Ramos (cell line): ENCODE measurements at regions not wholly inside any gene's neighbourhood (a gene's known extent, or its start where the extent isn't known, plus 50 kb on each side); places are given as distances from the start of the nearest gene placed in this dataset.

ENCODE experiments used
- in situ Hi-C: fragments of 300-500 bp; cut with MboI; formaldehyde crosslinking; loops from one replicate; pipeline ENCODE4 v1.14.3; 2022; ENCODE audit warnings: low sequenced_read_pairs; ENCODE audit not compliant: unreplicated experiment

DNA sequence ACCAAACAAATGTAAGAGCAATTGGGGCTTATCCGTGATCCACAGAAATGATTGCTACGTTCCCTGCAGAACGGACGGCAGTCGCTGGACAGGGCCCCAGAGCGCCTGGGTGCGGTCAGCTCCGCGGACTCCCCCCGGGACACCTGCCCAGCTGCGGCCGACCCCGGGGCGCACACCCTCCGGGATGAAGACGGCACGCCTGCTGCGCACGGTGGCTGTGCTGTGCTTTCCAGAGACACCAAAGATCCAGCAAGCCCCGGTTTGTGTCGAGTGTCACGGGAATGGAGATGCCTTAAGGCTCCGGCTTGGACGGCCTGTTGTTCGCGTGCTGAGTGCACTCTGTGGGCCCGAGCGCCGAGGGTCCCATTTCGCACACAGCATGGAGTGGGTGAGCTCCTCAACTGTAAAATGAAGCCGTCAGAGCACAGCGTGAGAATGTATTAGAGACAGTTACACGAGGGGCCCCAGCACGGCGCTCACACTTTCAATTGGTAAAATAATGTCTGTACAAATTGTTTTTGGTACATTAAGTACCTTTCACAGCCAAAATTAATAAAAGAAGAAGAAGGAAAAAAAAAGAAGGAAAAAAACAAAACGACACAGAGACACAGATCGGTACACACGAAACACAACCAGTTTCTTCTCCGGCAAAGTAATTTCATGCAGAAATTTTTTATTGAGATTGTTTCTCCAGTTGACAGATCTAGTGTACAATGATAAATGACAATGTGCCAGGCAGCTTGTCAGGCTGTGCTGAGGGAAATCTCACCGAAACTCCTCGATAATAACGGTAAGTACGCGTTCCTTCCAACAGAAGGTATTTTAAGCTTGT lies 615.8 kb upstream of the SALL3 start:
- in situ Hi-C loops: no loop called here

DNA sequence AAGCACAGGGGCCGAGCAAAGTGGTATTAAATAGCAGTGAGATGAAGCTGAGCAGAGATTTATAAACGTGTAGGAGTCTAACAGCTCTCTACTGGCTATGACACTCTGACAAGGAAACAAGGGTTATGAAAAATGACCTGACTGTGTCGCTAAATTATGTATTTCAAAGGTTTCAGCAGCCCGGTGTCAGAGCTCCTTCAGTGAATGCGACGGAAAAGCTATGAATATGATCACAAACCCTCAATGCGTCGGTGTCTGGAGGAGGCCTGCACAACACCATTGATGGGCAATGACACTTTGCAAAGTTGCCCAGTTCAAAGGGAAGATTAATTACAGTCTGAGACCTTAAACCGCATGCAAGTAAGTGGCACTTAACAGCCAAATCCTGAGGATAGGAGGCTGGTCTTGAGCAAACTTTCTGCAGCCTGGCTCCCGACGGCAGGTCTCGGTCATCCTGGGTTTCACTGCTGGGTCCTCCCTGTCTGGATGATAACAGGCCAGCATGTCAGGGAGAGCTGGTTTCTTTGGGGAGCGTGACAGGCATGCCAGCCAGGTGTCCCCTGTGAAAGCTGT lies 615.1 kb upstream of the SALL3 start:
- in situ Hi-C loops: no loop called here

DNA sequence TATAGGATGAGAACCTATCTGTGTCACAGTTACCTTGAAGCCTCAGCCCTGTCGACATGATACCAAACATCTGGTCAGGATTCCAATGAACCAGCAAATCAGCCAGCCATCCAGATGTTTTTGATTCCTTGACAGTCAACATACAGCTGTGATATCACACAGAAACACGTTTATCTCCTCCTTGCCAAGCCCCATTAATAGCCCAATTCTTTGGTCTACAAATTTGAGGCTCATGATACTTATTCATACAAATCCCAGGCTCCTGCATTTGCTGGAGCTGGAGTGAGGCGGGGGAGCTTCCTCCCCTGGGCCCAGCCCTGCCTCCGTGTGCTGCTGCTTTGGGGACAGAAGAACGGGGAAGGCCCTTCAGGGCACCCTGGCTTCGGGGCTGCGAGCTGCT lies 611.6 kb upstream of the SALL3 start:
- in situ Hi-C loops: no loop called here

DNA sequence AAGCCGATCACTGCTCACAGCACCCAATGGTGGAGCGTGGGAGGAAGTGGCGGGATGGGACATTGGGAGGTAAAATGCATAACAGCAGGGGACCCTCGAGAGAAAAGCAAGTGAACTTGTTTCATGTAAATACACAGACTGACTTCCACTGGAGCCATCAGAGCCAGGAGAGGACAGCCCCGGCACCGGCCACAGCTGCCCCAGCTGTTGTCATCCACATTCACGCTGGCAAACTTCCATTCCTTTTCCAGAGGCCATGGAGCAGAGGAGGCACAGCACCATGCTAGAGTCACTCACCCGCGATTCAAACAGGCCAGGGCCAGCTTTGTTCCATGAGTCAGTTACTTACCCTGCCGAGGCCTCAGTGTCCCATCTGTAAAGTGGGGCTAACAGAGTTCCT lies 610.9 kb upstream of the SALL3 start:
- in situ Hi-C loops: no loop called here

DNA sequence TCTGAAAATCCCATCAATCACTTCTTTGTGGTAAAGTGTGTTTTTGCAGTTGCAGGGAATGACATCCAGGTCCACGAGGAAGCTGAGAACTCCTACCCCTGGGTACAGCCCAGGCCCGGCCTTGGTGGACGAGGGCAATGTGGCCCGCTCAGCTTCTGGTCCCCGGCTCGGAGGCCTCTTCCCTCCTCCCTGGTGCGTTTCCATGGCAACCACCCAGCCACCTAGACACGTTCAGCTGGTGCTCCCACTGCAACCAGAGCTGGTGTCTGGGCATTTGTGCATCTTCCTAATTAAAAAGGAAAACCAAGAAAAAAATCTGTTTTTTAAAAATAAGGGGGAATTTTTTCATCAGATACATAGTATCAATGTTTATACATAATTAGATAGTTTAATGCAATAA lies 603.6 kb upstream of the SALL3 start:
- in situ Hi-C loops: no loop called here

DNA sequence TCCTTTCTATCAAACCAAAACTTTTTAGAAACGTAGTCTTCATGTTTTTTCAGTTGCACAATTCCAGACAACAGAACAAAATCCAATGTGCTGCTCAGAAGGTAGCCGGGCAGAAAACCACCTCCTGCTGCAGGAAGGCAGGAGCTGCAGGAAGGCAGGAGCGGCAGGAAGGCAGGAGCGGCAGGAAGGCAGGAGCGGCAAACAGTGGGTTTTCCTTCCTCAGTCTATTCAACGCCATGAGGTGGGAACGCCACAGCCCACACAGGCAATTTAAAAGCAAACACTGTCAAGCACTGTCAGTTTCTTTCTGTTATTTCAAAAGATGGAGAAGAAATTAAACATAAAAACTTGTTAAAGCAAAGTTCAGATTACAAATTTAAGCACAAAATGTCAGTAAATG lies 601.2 kb upstream of the SALL3 start:
- in situ Hi-C loops: no loop called here

DNA sequence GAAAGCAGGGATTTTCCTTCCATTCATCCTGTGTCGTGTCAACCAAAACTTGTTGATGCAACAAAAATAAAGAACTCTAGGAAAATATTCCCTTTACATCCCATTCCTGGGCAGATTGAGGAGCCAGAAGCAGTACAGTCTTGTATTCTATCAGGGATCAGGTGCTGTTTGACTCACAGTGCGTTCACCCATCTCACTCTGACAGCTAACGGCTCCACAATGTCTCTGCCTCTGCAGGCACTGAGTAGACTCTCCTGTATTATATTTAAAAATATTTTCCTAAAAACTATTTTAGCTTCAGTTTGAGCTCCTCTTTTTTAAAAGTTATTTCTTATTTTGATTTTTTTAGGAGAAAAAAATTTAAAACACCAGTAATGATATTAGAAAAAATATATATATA lies 600.6 kb upstream of the SALL3 start:
- in situ Hi-C loops: no loop called here

DNA sequence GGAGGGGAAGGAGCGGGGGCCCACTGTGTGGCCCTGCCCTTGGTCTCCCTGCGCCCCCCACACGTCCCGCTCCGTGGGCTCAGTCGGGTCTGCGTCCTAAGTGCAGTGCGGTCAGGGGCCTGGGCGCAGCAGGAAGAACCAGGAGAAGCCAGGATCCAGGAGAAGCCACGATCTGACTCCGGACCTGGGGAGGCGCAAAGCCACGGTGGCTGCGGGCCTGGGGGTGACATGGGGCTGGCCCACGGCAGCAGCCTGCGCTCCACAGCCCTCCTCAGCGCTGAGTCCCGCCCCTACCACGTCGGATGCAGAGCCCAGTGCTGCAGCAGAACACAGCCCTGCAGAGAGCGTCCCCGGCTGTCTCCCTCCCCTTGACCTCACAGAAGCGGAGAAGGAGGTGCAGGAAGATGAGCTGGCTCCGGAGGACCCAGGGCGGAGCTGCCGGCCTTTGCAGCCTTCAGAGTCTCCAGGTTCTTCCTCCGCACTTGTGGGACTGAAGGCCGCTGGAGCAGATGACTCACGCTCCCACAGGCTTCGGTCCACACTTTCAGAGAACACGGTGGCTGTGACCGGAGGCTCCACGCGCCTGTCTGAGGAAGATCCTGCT lies 589.2 kb upstream of the SALL3 start:
- in situ Hi-C loops: no loop called here

DNA sequence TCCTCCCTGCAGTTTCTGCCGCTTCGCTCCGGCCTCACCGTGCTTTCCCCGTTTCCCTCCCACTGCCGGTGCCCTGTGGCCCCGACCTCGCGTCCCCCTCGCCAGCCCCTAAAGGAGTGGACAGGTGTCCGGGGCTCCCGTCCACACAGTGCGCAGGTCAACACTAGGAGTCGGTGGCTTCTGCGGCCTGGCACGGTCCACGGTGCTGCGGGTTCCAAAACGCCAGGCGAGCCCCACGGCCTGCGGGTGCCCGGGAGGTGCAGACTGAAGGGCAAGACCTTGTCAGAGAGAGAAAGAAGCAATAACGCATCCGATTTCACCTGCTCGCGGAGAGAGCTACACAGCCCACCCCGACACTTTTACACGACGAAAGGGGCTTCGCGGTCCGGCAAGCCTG lies 588.7 kb upstream of the SALL3 start:
- in situ Hi-C loops: no loop called here

DNA sequence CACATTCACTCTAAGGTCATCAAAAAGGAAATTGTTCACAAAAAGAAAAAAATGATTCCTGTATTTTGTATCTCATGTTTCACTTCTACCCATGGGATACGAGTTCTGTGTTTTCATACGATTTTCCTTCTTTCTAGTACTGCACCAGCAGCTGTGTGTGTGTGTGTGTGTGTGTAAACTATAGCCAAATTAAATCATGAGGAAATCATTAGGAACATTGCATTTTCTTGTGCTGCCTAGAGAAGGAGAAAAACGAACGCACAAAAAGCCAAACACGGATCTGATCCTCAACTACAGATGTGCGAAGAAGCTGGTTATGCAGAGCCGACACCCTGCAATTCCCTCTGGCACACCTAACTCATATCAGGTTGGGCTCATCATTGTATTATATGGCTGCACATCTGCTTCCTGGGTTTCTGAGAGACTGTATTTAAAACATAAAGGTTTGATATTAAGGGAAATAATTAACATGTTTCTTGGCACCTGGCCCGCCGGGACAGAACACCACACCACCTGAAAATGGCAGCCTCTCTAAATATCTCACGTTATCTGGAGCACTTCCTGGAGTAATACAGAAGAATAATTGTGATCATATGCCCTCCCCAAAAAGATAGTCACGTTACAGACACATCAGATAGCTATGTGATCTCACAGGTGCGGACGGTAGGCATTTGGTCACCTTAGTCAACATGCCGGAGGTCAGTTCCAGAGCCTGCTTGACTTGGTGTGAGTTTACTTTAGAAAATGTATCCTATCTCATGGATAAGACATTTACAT lies 586.3 kb upstream of the SALL3 start:
- in situ Hi-C loops: no loop called here

DNA sequence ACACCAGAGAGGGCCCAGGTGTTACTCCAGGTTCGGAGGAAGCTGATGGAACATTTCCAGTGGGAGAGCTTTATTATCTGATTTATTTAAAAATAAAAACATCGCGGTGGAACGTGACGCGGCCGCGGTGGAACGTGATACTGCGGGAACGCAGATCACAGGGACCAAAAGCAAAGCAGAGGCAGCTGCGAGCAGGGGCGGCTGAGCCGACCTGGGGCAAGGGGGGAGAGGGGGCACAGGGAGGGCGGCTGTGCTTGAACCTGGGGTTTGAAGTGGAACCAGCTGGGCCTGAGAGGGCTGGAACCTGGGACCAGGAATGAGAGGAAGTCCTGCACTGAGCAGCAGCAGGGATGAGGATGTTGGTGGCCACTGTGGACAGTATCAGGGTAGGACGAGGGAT lies 583.5 kb upstream of the SALL3 start:
- in situ Hi-C loops: no loop called here

DNA sequence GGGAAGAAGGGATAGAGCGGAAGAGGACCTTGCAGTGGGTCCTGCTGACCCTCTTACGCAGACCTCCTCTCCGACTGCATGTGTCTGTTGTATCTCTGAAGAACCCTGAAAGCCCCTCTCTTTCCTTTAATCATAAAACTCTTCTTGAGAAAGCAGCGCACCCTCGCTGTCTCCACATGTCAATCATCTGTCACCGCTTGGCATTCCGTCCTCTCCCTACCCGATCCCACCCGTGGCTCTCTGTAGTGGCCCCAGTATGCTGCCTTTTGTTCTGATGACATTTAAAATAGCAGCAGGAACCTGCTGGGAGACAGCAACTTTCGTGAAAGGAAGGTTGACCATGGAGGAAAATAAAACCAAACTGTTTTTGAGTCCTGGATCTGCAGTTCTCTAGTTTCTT lies 582.9 kb upstream of the SALL3 start:
- in situ Hi-C loops: no loop called here

DNA sequence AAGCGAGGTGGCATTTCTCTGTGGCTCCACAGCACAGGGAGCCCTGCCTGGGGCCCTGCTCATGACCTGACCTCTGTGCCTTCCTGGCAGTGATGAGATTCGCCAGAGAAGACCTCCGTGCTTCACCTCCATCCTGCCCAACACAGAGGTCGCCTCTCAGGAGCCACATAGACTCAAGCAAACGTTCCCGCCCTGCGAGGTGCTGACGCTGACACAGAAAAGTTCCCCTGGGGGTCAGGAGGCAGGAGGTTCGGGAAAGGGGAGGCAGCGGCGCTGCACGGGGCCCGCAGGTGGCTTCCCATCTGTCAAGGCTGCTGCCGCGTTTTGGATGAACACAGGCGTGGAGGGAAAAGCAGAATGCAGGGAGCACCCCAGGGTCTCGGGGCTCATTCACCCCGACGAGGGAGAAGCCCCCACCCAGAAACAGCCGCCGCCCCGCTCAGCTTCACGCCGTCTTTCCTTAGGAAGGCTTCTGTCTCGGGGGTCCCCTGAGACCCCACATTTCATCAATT lies 579.6 kb upstream of the SALL3 start:
- in situ Hi-C loops: no loop called here

DNA sequence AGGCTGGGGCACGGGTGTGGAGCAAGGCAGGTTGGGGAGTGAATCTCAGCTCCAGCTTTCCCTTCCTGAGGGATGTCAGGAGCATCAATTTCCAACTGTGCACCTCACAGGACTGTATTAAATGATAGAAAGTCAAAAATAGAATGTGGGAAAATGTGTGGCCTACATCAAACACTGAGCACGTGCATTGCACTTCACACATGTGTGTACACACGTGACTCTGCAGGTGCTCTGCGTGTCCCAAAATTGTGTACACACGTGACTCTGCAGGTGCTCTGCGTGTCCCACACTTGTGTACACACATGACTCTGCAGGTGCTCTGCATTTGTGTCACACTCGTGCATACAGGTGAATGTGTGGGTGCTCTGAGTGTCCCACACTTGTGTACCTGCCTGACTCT lies 577.2 kb upstream of the SALL3 start:
- in situ Hi-C loops: no loop called here

DNA sequence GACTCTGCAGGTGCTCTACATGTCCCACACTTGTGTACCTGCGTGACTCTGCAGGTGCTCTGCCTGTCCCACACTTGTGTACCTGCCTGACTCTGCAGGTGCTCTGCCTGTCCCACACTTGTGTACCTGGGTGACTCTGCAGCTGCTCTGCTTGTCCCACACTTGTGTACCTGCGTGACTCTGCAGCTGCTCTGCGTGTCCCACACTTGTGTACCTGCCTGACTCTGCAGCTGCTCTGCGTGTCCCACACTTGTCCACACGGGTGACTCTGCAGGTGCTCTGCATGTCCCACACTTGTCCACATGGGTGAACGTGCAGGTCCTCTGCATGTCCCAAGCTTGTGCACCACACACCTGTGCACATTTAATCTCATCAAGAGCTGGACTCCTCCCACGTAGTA lies 576.7 kb upstream of the SALL3 start:
- in situ Hi-C loops: no loop called here

DNA sequence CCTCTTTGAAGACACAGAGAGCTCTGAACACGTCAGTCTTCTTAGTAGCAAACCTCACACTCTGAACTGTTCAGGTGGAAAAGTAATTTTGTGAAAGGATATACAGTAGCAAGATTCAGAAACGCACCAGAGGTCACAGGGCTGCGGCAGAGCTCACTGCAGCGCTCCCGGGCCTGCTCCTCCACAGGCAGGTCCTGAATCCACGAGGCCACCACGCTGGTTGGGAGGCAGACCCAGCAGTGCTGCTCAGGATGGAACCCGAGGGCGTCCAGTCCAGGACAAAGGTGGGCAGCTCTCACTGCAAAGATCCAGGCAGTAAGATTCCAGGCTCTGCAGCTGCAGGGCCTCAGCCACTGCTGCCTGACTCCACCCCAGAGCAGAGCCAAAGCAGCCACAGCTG lies 576.2 kb upstream of the SALL3 start:
- in situ Hi-C loops: no loop called here

DNA sequence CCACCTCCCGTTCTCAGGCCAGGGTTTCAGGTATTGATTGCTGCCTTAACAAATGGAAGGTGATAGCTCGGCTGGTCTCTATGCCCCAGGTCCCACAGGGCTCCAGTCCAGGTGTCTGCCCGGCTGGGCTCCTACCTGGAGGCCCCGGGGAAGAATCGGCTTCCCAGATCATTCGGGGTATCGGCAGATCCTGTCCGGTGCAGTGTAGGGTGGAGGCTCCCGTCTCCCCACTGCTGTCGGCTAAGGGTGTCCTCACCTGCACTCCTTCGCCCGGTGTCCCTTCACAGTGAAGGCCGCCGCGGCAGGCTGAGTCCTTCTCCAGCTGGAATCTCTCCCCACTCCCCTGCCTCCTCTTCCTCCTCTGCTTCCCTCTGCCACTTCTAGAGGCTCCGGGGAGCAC lies 573.9 kb upstream of the SALL3 start:
- in situ Hi-C loops: no loop called here

DNA sequence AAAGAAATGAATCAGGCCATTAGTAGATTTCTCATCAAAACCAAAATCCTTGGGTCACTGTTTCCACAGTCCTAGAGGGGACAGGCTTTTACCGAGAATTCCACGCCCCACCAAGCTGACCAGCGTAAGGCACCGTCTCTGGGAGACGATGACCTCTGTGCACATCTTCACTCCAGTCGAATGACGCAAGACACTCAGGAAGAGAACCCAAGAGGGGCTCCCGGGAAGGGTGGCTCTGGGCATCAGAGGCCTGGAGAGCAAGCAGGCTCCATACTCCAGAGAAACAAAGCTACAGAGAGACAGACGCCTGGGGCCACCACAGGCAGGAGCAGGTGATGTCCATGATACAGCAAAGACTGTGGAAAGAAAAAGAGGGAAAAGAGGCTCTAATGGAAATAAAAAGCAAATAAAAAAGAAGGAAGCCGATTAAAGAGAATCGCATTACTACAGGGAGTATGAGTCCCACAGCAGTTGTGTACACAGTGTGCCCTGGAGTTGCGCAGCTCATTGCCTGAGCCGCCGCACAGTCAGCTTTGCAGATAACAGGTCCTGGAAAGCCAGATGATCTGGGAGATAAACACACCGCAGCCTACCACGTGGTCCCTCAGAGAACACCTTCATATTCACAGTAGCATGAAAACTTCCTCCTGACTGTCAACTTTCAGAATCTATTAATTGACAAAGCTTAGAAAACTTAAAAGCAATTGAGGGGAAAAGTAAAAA lies 572.7 kb upstream of the SALL3 start:
- in situ Hi-C loops: no loop called here

DNA sequence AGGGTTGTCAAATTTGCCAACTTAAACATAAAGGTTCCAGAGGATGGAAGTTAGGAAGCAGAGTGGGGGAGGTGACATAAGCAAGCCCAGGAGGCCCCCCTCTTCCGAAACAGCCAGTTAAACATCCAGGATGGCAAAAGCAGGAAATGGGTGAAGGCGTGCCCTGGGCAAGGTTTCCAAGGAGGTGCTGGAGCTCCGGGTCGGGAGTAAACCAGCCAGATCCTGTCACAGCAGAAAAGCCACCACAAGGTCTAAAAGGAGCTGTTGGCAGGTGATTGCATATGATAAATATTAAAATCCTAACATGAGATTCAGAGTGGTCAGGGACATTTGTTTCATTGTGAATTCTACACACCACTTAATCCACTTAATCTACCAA lies 572.2 kb upstream of the SALL3 start:
- in situ Hi-C loops: no loop called here

DNA sequence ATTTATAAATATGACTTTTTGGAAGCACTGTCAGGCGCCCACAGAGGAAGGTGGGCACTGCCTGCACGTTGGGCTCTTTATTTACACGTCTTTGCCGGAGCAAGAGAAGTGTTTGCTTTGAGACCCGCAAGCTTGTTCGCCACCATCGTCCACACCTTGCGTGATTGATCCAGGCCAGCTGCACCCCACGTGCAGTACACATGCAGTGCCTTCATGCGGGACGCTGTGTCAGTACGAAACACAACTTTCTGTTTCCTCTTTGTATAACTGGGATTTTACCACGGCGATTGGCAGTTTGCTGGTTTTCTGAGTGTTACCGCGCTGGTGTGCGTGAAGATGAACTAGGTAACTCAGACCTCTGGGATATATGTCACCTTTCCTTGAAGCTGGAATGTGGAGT lies 571.0 kb upstream of the SALL3 start:
- in situ Hi-C loops: no loop called here
